ENCODE measurements at regions not wholly inside any gene's neighbourhood (a gene's known extent, or its start where the extent isn't known, plus 50 kb on each side); places are given as distances from the start of the nearest gene placed in this dataset.

DNA sequence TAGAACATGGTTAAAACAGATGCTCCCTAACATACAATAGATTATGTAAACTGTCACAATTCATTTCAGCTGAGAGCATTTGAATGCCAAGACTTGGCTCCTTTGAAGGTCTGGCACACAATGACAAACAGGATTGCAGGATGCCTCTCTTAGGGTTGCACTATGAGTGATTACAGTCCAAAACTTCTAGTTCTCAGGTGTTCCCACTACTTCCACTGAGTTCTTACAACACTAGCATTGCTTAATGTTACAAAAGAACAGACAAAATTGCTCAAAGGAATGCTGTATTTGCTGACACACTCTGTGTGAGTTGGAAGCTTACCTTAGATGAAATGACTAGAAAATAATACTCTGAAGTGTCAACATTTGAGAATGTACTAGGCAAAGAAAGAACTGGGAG is 2413.8 kb upstream of the RAG2 start:
- H3K36me3 ChIP-seq (ENCODE audit: insufficient read depth, low read length), result no peaks in the 10 kb centered on the region

DNA sequence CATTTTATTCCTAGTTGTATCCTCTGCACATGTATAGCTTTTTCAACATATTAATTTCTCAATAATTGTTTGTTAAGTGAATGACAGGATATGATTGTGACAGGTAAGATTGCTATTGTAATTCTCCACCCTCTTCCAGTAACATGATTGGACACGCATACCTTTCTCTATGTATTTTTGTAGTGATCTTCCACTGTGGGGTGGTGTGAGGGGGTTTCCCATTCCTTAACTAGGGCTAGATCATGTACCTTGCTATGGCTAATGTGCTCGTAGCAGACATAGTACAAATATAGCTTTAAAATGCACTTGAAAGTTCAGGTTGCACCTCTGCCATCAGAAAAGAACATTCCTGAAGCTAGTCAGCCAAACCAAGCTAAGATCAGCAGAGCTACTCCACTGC is 2392.8 kb upstream of the RAG2 start:
- H3K4me2 ChIP-seq (ENCODE audit: insufficient read depth, low read length), result no peak overlapping the region
- H2AFZ ChIP-seq (ENCODE audit: low read length), result no peak overlapping the region
- no peaks in the 10 kb centered on the region for H3K4me1 ChIP-seq (ENCODE audit: insufficient read depth, low read length)
- H3K4me3 ChIP-seq (ENCODE audit: insufficient read depth, low read length), result no peak overlapping the region
- TF ChIP-seq, protein P1, sequence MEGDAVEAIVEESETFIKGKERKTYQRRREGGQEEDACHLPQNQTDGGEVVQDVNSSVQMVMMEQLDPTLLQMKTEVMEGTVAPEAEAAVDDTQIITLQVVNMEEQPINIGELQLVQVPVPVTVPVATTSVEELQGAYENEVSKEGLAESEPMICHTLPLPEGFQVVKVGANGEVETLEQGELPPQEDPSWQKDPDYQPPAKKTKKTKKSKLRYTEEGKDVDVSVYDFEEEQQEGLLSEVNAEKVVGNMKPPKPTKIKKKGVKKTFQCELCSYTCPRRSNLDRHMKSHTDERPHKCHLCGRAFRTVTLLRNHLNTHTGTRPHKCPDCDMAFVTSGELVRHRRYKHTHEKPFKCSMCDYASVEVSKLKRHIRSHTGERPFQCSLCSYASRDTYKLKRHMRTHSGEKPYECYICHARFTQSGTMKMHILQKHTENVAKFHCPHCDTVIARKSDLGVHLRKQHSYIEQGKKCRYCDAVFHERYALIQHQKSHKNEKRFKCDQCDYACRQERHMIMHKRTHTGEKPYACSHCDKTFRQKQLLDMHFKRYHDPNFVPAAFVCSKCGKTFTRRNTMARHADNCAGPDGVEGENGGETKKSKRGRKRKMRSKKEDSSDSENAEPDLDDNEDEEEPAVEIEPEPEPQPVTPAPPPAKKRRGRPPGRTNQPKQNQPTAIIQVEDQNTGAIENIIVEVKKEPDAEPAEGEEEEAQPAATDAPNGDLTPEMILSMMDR (IDR thresholded peaks at IDR 0.05; ENCODE audit: extremely low read depth, low read depth, low read length), result no peak
- no peaks in the 10 kb centered on the region for H3K36me3 ChIP-seq (ENCODE audit: insufficient read depth, low read length)
- H4K20me1 ChIP-seq (ENCODE audit: insufficient read depth, low read length), result no peaks in the 10 kb centered on the region
- no peak overlapping the region for H3K27ac ChIP-seq (ENCODE audit: low read depth, low read length)
- H3K79me2 ChIP-seq (ENCODE audit: insufficient read depth, low read length), result no peaks in the 10 kb centered on the region
- no peaks in the 10 kb centered on the region for H3K9me3 ChIP-seq (ENCODE audit: low read depth, low read length)
- no peaks in the 10 kb centered on the region for H3K27me3 ChIP-seq (ENCODE audit: insufficient read depth, low read length)
- no peak for DNase-seq (ENCODE audit: insufficient read length, low spot score, missing footprints)

More for the DNA sequence above, 2413.8 kb upstream of the RAG2 start:
- Histone ChIP-seq H3K4me1 (ENCODE audit: insufficient read depth, low read length) (no peaks in the 10 kb centered on the region), H3K9me3 (ENCODE audit: low read depth, low read length) (no peaks in the 10 kb centered on the region), H4K20me1 (ENCODE audit: insufficient read depth, low read length) (no peaks in the 10 kb centered on the region), H3K4me2 (ENCODE audit: insufficient read depth, low read length) (no peak overlapping the region), H3K4me3 (ENCODE audit: insufficient read depth, low read length) (no peak overlapping the region), H3K27ac (ENCODE audit: low read depth, low read length) (no peak overlapping the region), H3K79me2 (ENCODE audit: insufficient read depth, low read length) (no peaks in the 10 kb centered on the region), H3K27me3 (ENCODE audit: insufficient read depth, low read length) (no peaks in the 10 kb centered on the region), H2AFZ (ENCODE audit: low read length) (no peak overlapping the region)
- DNase-seq (ENCODE audit: insufficient read length, low spot score, missing footprints), result no peak
- TF ChIP-seq, protein P1 (IDR thresholded peaks at IDR 0.05; ENCODE audit: extremely low read depth, low read depth, low read length), result no peak

DNA sequence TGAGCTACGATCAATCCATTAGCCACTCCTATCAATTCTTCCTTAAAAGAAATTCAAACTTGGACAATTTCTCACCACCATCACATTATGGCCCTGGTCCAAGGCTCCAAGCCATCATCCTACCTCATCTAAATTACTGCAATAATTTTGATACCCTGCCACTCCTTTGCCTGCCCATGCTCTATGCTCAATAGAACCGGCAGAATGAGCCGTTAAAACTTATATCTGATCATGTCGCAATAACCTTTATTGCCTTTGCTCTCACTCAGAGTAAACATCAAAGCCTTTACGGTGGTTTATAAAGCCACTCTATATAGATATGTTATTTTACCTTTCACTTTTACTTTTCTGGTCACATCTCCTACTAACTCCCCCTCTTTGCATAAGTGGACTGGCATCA is 2392.1 kb upstream of the RAG2 start:
- Histone ChIP-seq H3K27ac (ENCODE audit: low read depth, low read length) (no peak overlapping the region), H2AFZ (ENCODE audit: low read length) (no peak overlapping the region), H3K36me3 (ENCODE audit: insufficient read depth, low read length) (no peaks in the 10 kb centered on the region), H3K79me2 (ENCODE audit: insufficient read depth, low read length) (no peaks in the 10 kb centered on the region), H4K20me1 (ENCODE audit: insufficient read depth, low read length) (no peaks in the 10 kb centered on the region), H3K4me3 (ENCODE audit: insufficient read depth, low read length) (no peak overlapping the region), H3K9me3 (ENCODE audit: low read depth, low read length) (no peaks in the 10 kb centered on the region), H3K4me1 (ENCODE audit: insufficient read depth, low read length) (no peaks in the 10 kb centered on the region), H3K27me3 (ENCODE audit: insufficient read depth, low read length) (no peaks in the 10 kb centered on the region), H3K4me2 (ENCODE audit: insufficient read depth, low read length) (no peak overlapping the region)
- TF ChIP-seq, protein P1 (IDR thresholded peaks at IDR 0.05; ENCODE audit: extremely low read depth, low read depth, low read length), result no peak
- DNase-seq (ENCODE audit: insufficient read length, low spot score, missing footprints), result no peak

DNA sequence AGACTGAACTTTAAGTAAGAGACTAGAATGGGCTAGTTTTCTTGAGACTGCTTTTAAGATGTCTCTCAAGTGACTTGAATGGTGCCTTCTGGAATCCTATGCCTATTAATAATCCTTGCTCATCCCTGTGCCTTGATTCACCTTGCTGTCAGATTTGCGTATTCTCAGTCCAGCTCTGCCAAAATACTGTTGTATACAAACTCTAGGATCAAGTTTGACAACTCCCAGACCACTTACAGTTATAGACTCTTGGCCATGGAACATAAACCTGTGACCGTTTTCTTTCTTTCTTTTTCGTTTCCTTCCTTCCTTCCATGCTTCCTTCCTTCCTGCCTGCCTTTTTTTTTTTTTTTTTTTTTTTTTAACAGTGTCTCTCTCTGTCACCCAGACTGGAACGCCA is 2390.9 kb upstream of the RAG2 start:
- H3K9me3 ChIP-seq (ENCODE audit: low read depth, low read length), result no peaks in the 10 kb centered on the region
- H2AFZ ChIP-seq (ENCODE audit: low read length), result no peak overlapping the region
- no peak for DNase-seq (ENCODE audit: insufficient read length, low spot score, missing footprints)
- no peak overlapping the region for H3K27ac ChIP-seq (ENCODE audit: low read depth, low read length)
- no peak overlapping the region for H3K4me3 ChIP-seq (ENCODE audit: insufficient read depth, low read length)
- no peaks in the 10 kb centered on the region for H4K20me1 ChIP-seq (ENCODE audit: insufficient read depth, low read length)
- no peaks in the 10 kb centered on the region for H3K27me3 ChIP-seq (ENCODE audit: insufficient read depth, low read length)
- TF ChIP-seq, protein P1 (IDR thresholded peaks at IDR 0.05; ENCODE audit: extremely low read depth, low read depth, low read length), result no peak
- no peaks in the 10 kb centered on the region for H3K79me2 ChIP-seq (ENCODE audit: insufficient read depth, low read length)
- H3K36me3 ChIP-seq (ENCODE audit: insufficient read depth, low read length), result no peaks in the 10 kb centered on the region
- H3K4me2 ChIP-seq (ENCODE audit: insufficient read depth, low read length), result no peak overlapping the region
- no peaks in the 10 kb centered on the region for H3K4me1 ChIP-seq (ENCODE audit: insufficient read depth, low read length)

Data from osteoblast (primary cell).